Neuronal stem cell (in vitro differentiated cells): ENCODE measurements at regions not wholly inside any gene's neighbourhood (a gene's known extent, or its start where the extent isn't known, plus 50 kb on each side); places are given as distances from the start of the nearest gene placed in this dataset.

Experiments
- DNase-seq: peaks from one replicate; pipeline ENCODE4 v3.0.0-alpha.2; 2013; ENCODE audit warnings: low spot score
- H2AFZ ChIP-seq: one replicate; pipeline ENCODE4 v1.6.1; 2013; ENCODE audit warnings: mild to moderate bottlenecking, low read length, inconsistent platforms
- H2AK5ac ChIP-seq: 2 replicates; pipeline ENCODE4 v1.6.1; 2013; ENCODE audit warnings: low read depth, mild to moderate bottlenecking, inconsistent platforms, low read length, moderate library complexity, mixed read lengths
- H2BK120ac ChIP-seq: 2 replicates; pipeline ENCODE4 v1.6.1; 2013; ENCODE audit warnings: low read depth, mild to moderate bottlenecking, inconsistent platforms, low read length, moderate library complexity, mixed read lengths
- H2BK12ac ChIP-seq: one replicate; pipeline ENCODE4 v1.6.1; 2013; ENCODE audit warnings: low read length, inconsistent platforms
- H2BK15ac ChIP-seq: 2 replicates; pipeline ENCODE4 v1.6.1; 2013; ENCODE audit warnings: mild to moderate bottlenecking, low read length, inconsistent platforms, mixed read lengths
- H2BK5ac ChIP-seq: one replicate; pipeline ENCODE4 v1.6.1; 2013; ENCODE audit warnings: inconsistent platforms, mild to moderate bottlenecking, low read length, moderate library complexity
- H3K14ac ChIP-seq: one replicate; pipeline ENCODE4 v1.6.1; 2013; ENCODE audit warnings: low read length, inconsistent platforms
- H3K18ac ChIP-seq: 2 replicates; pipeline ENCODE4 v1.6.1; 2013; ENCODE audit warnings: low read length, inconsistent platforms
- H3K23ac ChIP-seq: 2 replicates; pipeline ENCODE4 v1.6.1; 2013; ENCODE audit warnings: low read depth, mild to moderate bottlenecking, mixed read lengths, low read length, inconsistent platforms; ENCODE audit not compliant: poor library complexity
- H3K27ac ChIP-seq: replicated peaks from 3 replicates; pipeline ENCODE4 v1.5.1; 2013; ENCODE audit warnings: low read length, inconsistent platforms
- H3K27me3 ChIP-seq, 3 experiments: 2 replicates each; pipeline ENCODE4 v1.6.1; 2013; ENCODE audit warnings: low read length in 3 of 3, mild to moderate bottlenecking in 2 of 3, inconsistent platforms in 1 of 3, low read depth in 1 of 3, mixed read lengths in 1 of 3, moderate library complexity in 1 of 3; ENCODE audit not compliant: control insufficient read depth in 3 of 3, insufficient read depth in 3 of 3
- H3K36me3 ChIP-seq, 2 donors: replicated peaks in 1 of 2; 2 replicates each; pipeline ENCODE4 v1.6.1; 2013; ENCODE audit warnings: low read length in 2 of 2; ENCODE audit not compliant: control insufficient read depth in 2 of 2, insufficient read depth in 2 of 2
- H3K4ac ChIP-seq: 2 replicates; pipeline ENCODE4 v1.6.1; 2013; ENCODE audit warnings: inconsistent platforms, mild to moderate bottlenecking, low read length, moderate library complexity
- H3K4me1 ChIP-seq, 2 donors: 1 replicate in 1 of 2; 2 replicates in 1 of 2; pipeline ENCODE4 v1.6.1; 2013; ENCODE audit warnings: low read length in 2 of 2, low read depth in 1 of 2; ENCODE audit not compliant: control insufficient read depth in 2 of 2, insufficient read depth in 1 of 2
- H3K4me2 ChIP-seq: one replicate; pipeline ENCODE4 v1.6.1; 2013; ENCODE audit warnings: mild to moderate bottlenecking, low read length, inconsistent platforms; ENCODE audit not compliant: insufficient read depth, poor library complexity, severe bottlenecking
- H3K4me3 ChIP-seq, 2 donors: 2 replicates each; pipeline ENCODE4 v1.5.1; 2013; ENCODE audit warnings: low read length in 2 of 2, mild to moderate bottlenecking in 2 of 2, inconsistent platforms in 1 of 2, moderate library complexity in 1 of 2
- H3K79me1 ChIP-seq: one replicate; pipeline ENCODE4 v1.6.1; 2013; ENCODE audit warnings: low read depth, mild to moderate bottlenecking, inconsistent platforms, low read length, moderate library complexity
- H3K9ac ChIP-seq: one replicate; pipeline ENCODE4 v1.6.1; 2013; ENCODE audit warnings: mild to moderate bottlenecking, low read depth, low read length, inconsistent platforms; ENCODE audit not compliant: poor library complexity
- H3K9me3 ChIP-seq, 2 donors: replicated peaks in 1 of 2; 2 replicates each; pipeline versions ENCODE3 to v1.6.1; 2013; ENCODE audit warnings: low read length in 2 of 2, mild to moderate bottlenecking in 2 of 2, inconsistent platforms in 1 of 2, low read depth in 1 of 2, mixed read lengths in 1 of 2, moderate library complexity in 1 of 2; ENCODE audit not compliant: control insufficient read depth in 2 of 2, insufficient read depth in 1 of 2
- H4K8ac ChIP-seq: one replicate; pipeline ENCODE4 v1.6.1; 2013; ENCODE audit warnings: low read depth, mild to moderate bottlenecking, inconsistent platforms, low read length, moderate library complexity
- H4K91ac ChIP-seq: one replicate; pipeline ENCODE4 v1.6.1; 2013; ENCODE audit warnings: low read length, low read depth, mild to moderate bottlenecking, inconsistent platforms; ENCODE audit not compliant: poor library complexity
- WGBS, 2 donors: extraction: QIAGEN DNeasy Blood & Tissue Kit; methylation state at CpG; one replicate each; pipeline ENCODE4 v1.1.7; 2013; ENCODE audit warnings: missing lambda C conversion rate in 2 of 2, mixed read lengths in 1 of 2; ENCODE audit not compliant: insufficient read length in 2 of 2, insufficient replicate concordance in 1 of 2; ENCODE audit errors: extremely low coverage in 2 of 2; 5-methylcytosine and 5-hydroxymethylcytosine counted together

- Histone ChIP-seq H4K91ac (no peak overlapping the region), H3K4me1 (peaks cover 0 to 2% of the 10 kb centered on the region in 2 donors), H2BK5ac (no peak overlapping the region), H3K18ac (no peak overlapping the region), H3K4me3 (no peak overlapping the region), H2BK120ac (no peak overlapping the region), H3K4ac (no peak overlapping the region), H2BK15ac (no peak overlapping the region), H3K27ac (no peak overlapping the region), H3K9ac (no peak overlapping the region), H2BK12ac (no peak overlapping the region), H4K8ac (no peak overlapping the region), H2AK5ac (no peak overlapping the region), H3K14ac (no peak overlapping the region), H3K4me2 (no peak overlapping the region), H3K36me3 (no peaks in the 10 kb centered on the region), H2AFZ (peak overlapping the region; percentile 15), H3K27me3 (no peaks in the 10 kb centered on the region), H3K9me3 (no peaks in the 10 kb centered on the region), H3K79me1 (no peaks in the 10 kb centered on the region), H3K23ac (no peak overlapping the region)
- WGBS, 2 donors: no CpG with 5 or more reads among the region's 5 CpGs
- no peak for DNase-seq
These were observed 114.6 kb upstream of the RMST start for GRCh38 chr12:97347956-97348355.

- Histone ChIP-seq H4K8ac (no peak overlapping the region), H2BK15ac (no peak overlapping the region), H3K27me3 (no peaks in the 10 kb centered on the region), H3K9me3 (peaks cover 0 to 11% of the 10 kb centered on the region in 2 donors), H4K91ac (no peak overlapping the region), H3K27ac (no peak overlapping the region), H2AK5ac (no peak overlapping the region), H3K4me1 (peaks cover 3 to 14% of the 10 kb centered on the region in 2 donors), H3K4me2 (no peak overlapping the region), H3K23ac (no peak overlapping the region), H3K4ac (no peak overlapping the region), H2BK120ac (no peak overlapping the region), H3K18ac (peak overlapping the region; percentile 60), H3K14ac (no peak overlapping the region), H3K36me3 (no peaks in the 10 kb centered on the region), H3K9ac (no peak overlapping the region), H2BK5ac (no peak overlapping the region), H2BK12ac (no peak overlapping the region), H2AFZ (peak overlapping the region; percentile 2), H3K4me3 (no peak overlapping the region), H3K79me1 (no peaks in the 10 kb centered on the region)
- DNase-seq: no peak
- WGBS, 2 donors: no CpG with 5 or more reads among the region's 3 CpGs
These were observed 104.2 kb upstream of the RMST start for GRCh38 chr12:97358361-97358760.

- H3K9me3 ChIP-seq: peaks cover 0 to 11% of the 10 kb centered on the region in 2 donors
- no peak overlapping the region for H3K9ac ChIP-seq
These were observed 103.4 kb upstream of the RMST start for GRCh38 chr12:97359021-97359690.

GRCh38 chr12:97363693-97364092 lies 98.9 kb upstream of the RMST start:
- no CpG with 5 or more reads among the region's 1 CpG for WGBS, 2 donors
- H2AK5ac ChIP-seq: no peak overlapping the region
- no peak overlapping the region for H3K4me2 ChIP-seq
- H3K36me3 ChIP-seq: no peaks in the 10 kb centered on the region
- no peak overlapping the region for H4K91ac ChIP-seq
- peak overlapping the region; percentile 7 for H2AFZ ChIP-seq
- no peaks in the 10 kb centered on the region for H3K79me1 ChIP-seq
- H3K18ac ChIP-seq: no peak overlapping the region
- H3K14ac ChIP-seq: no peak overlapping the region
- H3K9me3 ChIP-seq: no peaks in the 10 kb centered on the region
- no peak overlapping the region for H2BK5ac ChIP-seq
- H2BK12ac ChIP-seq: no peak overlapping the region
- H3K23ac ChIP-seq: no peak overlapping the region
- no peak overlapping the region for H3K27ac ChIP-seq
- no peak overlapping the region for H2BK120ac ChIP-seq
- H3K27me3 ChIP-seq: no peaks in the 10 kb centered on the region
- no peak overlapping the region for H3K9ac ChIP-seq
- H3K4me1 ChIP-seq: peaks cover 0 to 6% of the 10 kb centered on the region in 2 donors
- no peak overlapping the region for H3K4me3 ChIP-seq
- DNase-seq: no peak
- H4K8ac ChIP-seq: no peak overlapping the region
- H2BK15ac ChIP-seq: no peak overlapping the region
- no peak overlapping the region for H3K4ac ChIP-seq

More at GRCh38 chr12:97359021-97359690, 103.4 kb upstream of the RMST start:
- Histone ChIP-seq H3K4me2 (no peak overlapping the region), H2AFZ (peak overlapping the region; percentile 2), H2AK5ac (no peak overlapping the region), H2BK15ac (no peak overlapping the region), H3K4me3 (no peak overlapping the region), H4K8ac (no peak overlapping the region), H4K91ac (no peak overlapping the region), H3K18ac (no peak overlapping the region), H3K27me3 (no peaks in the 10 kb centered on the region), H3K4me1 (peaks cover 3 to 14% of the 10 kb centered on the region in 2 donors), H2BK120ac (no peak overlapping the region), H3K4ac (no peak overlapping the region), H2BK5ac (no peak overlapping the region), H3K79me1 (no peaks in the 10 kb centered on the region), H2BK12ac (no peak overlapping the region), H3K36me3 (no peaks in the 10 kb centered on the region), H3K23ac (no peak overlapping the region), H3K14ac (no peak overlapping the region), H3K27ac (no peak overlapping the region)
- no CpG with 5 or more reads among the region's 5 CpGs for WGBS, 2 donors
- no peak for DNase-seq
